ENCODE measurements at regions not wholly inside any gene's neighbourhood (a gene's known extent, or its start where the extent isn't known, plus 50 kb on each side); places are given as distances from the start of the nearest gene placed in this dataset.

GRCh38 chr1:30632481-30632880, 90.9 kb downstream of the MATN1 start:
- TF ChIP-seq CTCF (IDR thresholded peaks at IDR 0.05) (no peak), POLR2A (IDR thresholded peaks at IDR 0.05) (no peak)

Measured in ovary (tissue), 3 donors.